ENCODE measurements at regions not wholly inside any gene's neighbourhood (a gene's known extent, or its start where the extent isn't known, plus 50 kb on each side); places are given as distances from the start of the nearest gene placed in this dataset.

GRCh38 chr2:220168891-220169546 is 541.6 kb downstream of the SLC4A3 start:
- Mint-ChIP-seq H3K27me3 (peaks cover 3% of the 10 kb centered on the region), H3K4me3 (no peak overlapping the region), H3K9me3 (no peaks in the 10 kb centered on the region), H3K36me3 (no peaks in the 10 kb centered on the region), H3K27ac (no peak overlapping the region), H3K4me1 (no peaks in the 10 kb centered on the region)
- DNase-seq: no peak

- H3K4me3 Mint-ChIP-seq: no peak overlapping the region
- no peaks in the 10 kb centered on the region for H3K9me3 Mint-ChIP-seq
These were observed 547.4 kb downstream of the SLC4A3 start for GRCh38 chr2:220174826-220175225.

GRCh38 chr2:220175967-220176366 is 548.5 kb downstream of the SLC4A3 start:
- Mint-ChIP-seq H3K4me1 (no peaks in the 10 kb centered on the region), H3K27ac (no peak overlapping the region), H3K27me3 (no peaks in the 10 kb centered on the region), H3K36me3 (no peaks in the 10 kb centered on the region), H3K9me3 (no peaks in the 10 kb centered on the region), H3K4me3 (no peak overlapping the region)
- no peak for DNase-seq

More at GRCh38 chr2:220174826-220175225, 547.4 kb downstream of the SLC4A3 start:
- H3K4me1 Mint-ChIP-seq: no peaks in the 10 kb centered on the region
- no peaks in the 10 kb centered on the region for H3K36me3 Mint-ChIP-seq
- DNase-seq: no peak
- no peak overlapping the region for H3K27ac Mint-ChIP-seq
- no peaks in the 10 kb centered on the region for H3K27me3 Mint-ChIP-seq

- Mint-ChIP-seq H3K4me1 (no peaks in the 10 kb centered on the region), H3K36me3 (no peaks in the 10 kb centered on the region), H3K9me3 (peaks cover 1% of the 10 kb centered on the region), H3K27ac (no peak overlapping the region), H3K27me3 (peaks cover 4% of the 10 kb centered on the region), H3K4me3 (no peak overlapping the region)
- DNase-seq: no peak
These were observed 551.7 kb downstream of the SLC4A3 start for GRCh38 chr2:220178991-220179695.

DNA sequence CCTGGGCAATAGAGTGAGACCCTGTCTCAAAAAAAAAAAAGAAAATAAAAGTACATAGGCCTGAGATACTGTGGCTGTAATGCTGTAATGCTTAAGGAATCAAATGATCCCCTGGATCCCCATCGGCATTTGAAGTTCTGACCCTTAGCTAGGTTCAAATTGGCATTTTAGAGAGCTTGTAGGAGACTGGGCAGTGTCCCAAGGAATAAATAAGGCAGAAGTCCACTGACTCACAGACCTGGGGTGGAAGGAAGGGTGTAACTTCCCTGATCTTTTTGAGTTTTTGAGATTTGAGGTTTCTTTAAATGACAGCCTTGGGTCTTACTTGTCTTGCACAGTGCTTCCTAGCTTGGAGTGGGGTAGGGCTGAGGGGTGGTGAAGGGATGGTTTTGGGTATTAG is 553.7 kb downstream of the SLC4A3 start:
- no peak for DNase-seq
- Mint-ChIP-seq H3K4me3 (no peak overlapping the region), H3K9me3 (peaks cover 1% of the 10 kb centered on the region), H3K27me3 (peaks cover 4% of the 10 kb centered on the region), H3K4me1 (no peaks in the 10 kb centered on the region), H3K36me3 (no peaks in the 10 kb centered on the region), H3K27ac (no peak overlapping the region)

- Mint-ChIP-seq H3K36me3 (no peaks in the 10 kb centered on the region), H3K4me1 (no peaks in the 10 kb centered on the region), H3K27me3 (peaks cover 4% of the 10 kb centered on the region), H3K27ac (no peak overlapping the region), H3K9me3 (peaks cover 1% of the 10 kb centered on the region), H3K4me3 (no peak overlapping the region)
- no peak for DNase-seq
These were observed 555.4 kb downstream of the SLC4A3 start for GRCh38 chr2:220182790-220183189.

- Mint-ChIP-seq H3K36me3 (no peaks in the 10 kb centered on the region), H3K9me3 (peaks cover 3% of the 10 kb centered on the region), H3K4me1 (no peaks in the 10 kb centered on the region), H3K4me3 (no peak overlapping the region), H3K27ac (no peak overlapping the region), H3K27me3 (peaks cover 4% of the 10 kb centered on the region)
- no peak for DNase-seq
These were observed 558.4 kb downstream of the SLC4A3 start for GRCh38 chr2:220185766-220186305.

GRCh38 chr2:220188031-220188430 is 560.6 kb downstream of the SLC4A3 start:
- Mint-ChIP-seq H3K27ac (no peak overlapping the region), H3K4me1 (no peaks in the 10 kb centered on the region), H3K4me3 (no peak overlapping the region), H3K9me3 (peaks cover 6% of the 10 kb centered on the region), H3K36me3 (no peaks in the 10 kb centered on the region), H3K27me3 (peaks cover 4% of the 10 kb centered on the region)
- no peak for DNase-seq

DNA sequence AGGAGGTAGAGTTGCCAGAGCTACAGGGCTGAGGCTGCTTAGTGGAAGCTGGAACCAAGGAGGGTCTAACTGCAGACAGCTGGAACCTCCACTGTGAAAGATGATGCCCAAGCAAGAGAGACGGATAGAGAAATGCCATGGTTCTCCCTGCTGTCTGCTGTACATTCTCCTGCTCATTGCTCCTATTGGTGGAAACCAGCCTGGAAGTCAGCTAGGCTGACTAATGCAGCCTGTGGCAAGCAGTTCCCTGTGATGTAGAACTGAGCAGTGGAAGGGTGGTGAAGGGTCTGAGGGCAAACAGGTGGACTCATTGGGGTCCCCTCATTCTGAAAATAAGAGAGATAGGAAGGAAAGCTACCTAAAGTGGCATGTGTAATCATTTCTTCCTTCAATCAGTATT is 563.6 kb downstream of the SLC4A3 start:
- Mint-ChIP-seq H3K27me3 (no peaks in the 10 kb centered on the region), H3K4me3 (no peak overlapping the region), H3K36me3 (no peaks in the 10 kb centered on the region), H3K9me3 (peaks cover 4% of the 10 kb centered on the region), H3K27ac (no peak overlapping the region), H3K4me1 (no peaks in the 10 kb centered on the region)
- no peak for DNase-seq

GRCh38 chr2:220191737-220192136 is 564.3 kb downstream of the SLC4A3 start:
- DNase-seq: no peak
- Mint-ChIP-seq H3K36me3 (no peaks in the 10 kb centered on the region), H3K4me1 (no peaks in the 10 kb centered on the region), H3K9me3 (peaks cover 7% of the 10 kb centered on the region), H3K27me3 (no peaks in the 10 kb centered on the region), H3K4me3 (no peak overlapping the region), H3K27ac (no peak overlapping the region)

DNA sequence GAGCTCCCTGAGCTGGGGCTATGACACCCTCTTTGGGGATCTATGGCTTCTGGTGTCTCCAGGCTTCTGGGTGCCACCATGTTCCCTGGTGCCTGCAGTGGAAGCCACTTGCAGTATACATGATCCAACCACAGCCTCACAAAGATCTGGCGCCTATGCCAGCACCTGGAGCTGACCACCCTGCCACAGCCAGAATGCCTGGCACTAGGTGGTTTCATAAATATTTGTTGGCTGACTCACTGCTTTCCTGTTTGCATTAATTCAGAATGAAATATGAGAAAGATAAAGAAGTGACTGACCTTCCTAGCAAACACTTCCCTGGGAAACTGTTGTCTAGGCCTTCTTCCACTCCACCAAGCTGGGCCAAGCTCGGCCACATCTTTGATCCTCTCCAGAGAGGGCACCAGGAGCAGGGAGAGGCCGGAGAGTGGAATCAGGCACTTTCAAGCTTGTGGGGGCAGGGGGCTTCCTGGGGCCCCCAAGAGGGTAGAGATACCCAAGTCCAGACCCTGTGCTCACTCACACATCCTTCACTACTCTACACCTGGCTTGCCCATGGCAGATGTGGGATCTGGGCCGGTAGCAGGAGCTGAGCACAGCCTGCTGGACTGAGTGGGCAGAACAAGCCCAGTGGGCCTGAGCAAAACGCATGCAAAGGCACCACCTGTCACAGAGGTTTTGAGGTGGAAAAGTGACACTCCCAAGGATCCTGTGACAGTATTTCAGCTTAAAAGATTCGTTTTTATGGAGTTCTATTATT is 565.7 kb downstream of the SLC4A3 start:
- no peak overlapping the region for H3K4me3 Mint-ChIP-seq
- H3K4me1 Mint-ChIP-seq: no peaks in the 10 kb centered on the region
- H3K36me3 Mint-ChIP-seq: no peaks in the 10 kb centered on the region
- H3K9me3 Mint-ChIP-seq: peaks cover 7% of the 10 kb centered on the region
- no peak overlapping the region for H3K27ac Mint-ChIP-seq
- no peak for DNase-seq
- no peaks in the 10 kb centered on the region for H3K27me3 Mint-ChIP-seq

DNA sequence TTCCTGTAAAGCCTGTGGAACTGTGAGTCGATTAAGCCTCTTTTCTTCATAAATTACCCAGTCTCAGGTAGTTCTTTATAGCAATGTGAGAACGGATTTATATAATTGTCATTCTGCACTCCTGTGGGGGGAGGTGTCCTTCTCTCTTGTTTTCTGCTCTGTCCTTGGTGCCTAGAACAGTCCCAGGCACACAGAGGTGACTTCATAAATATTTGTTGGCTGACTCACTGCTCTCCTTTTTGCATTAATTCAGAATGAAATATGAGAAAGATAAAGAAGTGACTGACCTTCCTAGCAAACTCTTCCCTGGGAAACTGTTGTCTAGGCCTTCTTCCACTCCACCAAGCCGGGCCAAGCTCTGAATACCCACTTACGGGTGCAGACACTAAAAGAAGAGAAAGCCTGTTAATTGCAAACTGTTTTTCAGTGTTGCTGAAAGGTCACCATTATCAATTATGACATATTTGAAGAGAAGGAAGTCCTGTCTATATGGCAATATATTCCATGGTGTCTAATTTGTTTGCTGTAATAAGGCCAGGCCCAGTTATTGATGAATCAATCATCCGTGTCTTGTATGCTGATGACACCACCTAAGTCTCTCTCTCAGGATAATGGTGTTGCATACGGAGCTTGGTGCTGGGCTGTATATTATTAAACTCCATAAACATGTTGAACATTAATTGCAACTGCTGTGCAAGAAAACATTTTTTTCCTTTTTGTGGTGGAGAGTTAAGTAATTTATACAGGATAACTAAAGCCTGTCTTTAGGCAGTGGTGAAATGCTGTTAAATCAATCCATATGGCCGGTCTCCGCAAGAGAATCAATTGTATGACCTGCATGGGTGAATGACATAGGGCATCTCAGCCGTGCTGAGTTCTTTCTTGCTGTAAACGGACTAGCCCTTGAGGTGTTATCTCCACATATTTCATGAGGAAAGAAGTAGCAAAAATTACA is 567.5 kb downstream of the SLC4A3 start:
- Mint-ChIP-seq H3K27me3 (peaks cover 3% of the 10 kb centered on the region), H3K4me1 (no peaks in the 10 kb centered on the region), H3K9me3 (peaks cover 5% of the 10 kb centered on the region), H3K36me3 (no peaks in the 10 kb centered on the region), H3K27ac (no peak overlapping the region), H3K4me3 (no peak overlapping the region)
- no peak for DNase-seq

- Mint-ChIP-seq H3K27ac (no peak overlapping the region), H3K36me3 (no peaks in the 10 kb centered on the region)
These were observed 571.5 kb downstream of the SLC4A3 start for GRCh38 chr2:220198896-220199295.

DNA sequence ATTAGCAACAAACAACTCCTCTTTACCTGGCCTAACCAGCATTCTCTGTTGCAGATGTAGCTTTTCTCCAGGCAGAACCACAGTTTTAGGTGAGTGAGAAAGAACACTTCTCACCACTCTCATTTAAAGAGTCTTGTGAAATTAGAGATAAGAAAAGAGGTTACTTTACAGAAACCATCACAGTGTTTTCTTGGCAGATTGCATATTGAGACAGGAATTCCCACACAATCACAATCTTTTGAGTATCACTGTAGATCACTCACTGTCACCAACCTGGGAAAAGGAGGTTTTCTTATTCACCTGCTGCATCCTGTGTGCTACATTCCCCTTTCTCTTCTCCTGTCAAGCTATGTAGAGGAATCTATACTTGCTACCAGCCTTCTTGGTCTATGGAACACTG is 574.6 kb downstream of the SLC4A3 start:
- no peaks in the 10 kb centered on the region for H3K4me1 Mint-ChIP-seq

More at GRCh38 chr2:220198896-220199295, 571.5 kb downstream of the SLC4A3 start:
- Mint-ChIP-seq H3K9me3 (peaks cover 6% of the 10 kb centered on the region), H3K4me3 (no peak overlapping the region), H3K27me3 (peaks cover 7% of the 10 kb centered on the region), H3K4me1 (no peaks in the 10 kb centered on the region)
- no peak for DNase-seq

More for the DNA sequence above, 574.6 kb downstream of the SLC4A3 start:
- no peaks in the 10 kb centered on the region for H3K36me3 Mint-ChIP-seq
- H3K9me3 Mint-ChIP-seq: peaks cover 5% of the 10 kb centered on the region
- H3K4me3 Mint-ChIP-seq: no peak overlapping the region
- no peak for DNase-seq
- H3K27me3 Mint-ChIP-seq: peaks cover 7% of the 10 kb centered on the region
- H3K27ac Mint-ChIP-seq: no peak overlapping the region

Measured in activated naive CD8-positive, alpha-beta T cell treated with anti-CD3 and anti-CD28 coated beads for 36 hours (primary cell).